Aorta (tissue), 5 donors: ENCODE measurements at regions not wholly inside any gene's neighbourhood (a gene's known extent, or its start where the extent isn't known, plus 50 kb on each side); places are given as distances from the start of the nearest gene placed in this dataset.

Experiments
- ATAC-seq: fragments of 200-7000 bp; cut with Tn5 transposase; one replicate; pipeline ENCODE4 v1.9.1; 2022; ENCODE audit warnings: moderate library complexity; ENCODE audit not compliant: low FRiP score
- DNase-seq, 2 donors: peaks; one replicate each; pipeline ENCODE4 v3.0.0-alpha.2; 2020
- H3K27ac ChIP-seq, 2 donors: one replicate each; pipeline ENCODE4 v1.5.1; 2013; ENCODE audit warnings: low read length in 2 of 2, mild to moderate bottlenecking in 2 of 2, moderate library complexity in 2 of 2, control low read depth in 1 of 2, inconsistent platforms in 1 of 2, low read depth in 1 of 2
- H3K27me3 ChIP-seq, 2 donors: one replicate each; pipeline ENCODE4 v1.6.1; 2013; ENCODE audit warnings: control low read depth in 1 of 2, low read length in 1 of 2, mild to moderate bottlenecking in 1 of 2, moderate library complexity in 1 of 2; ENCODE audit not compliant: insufficient read depth in 2 of 2, control insufficient read depth in 1 of 2
- H3K36me3 ChIP-seq, 2 donors: one replicate each; pipeline ENCODE4 v1.6.1; 2013; ENCODE audit warnings: control low read depth in 1 of 2, low read length in 1 of 2, mild to moderate bottlenecking in 1 of 2; ENCODE audit not compliant: insufficient read depth in 2 of 2, control insufficient read depth in 1 of 2
- H3K4me1 ChIP-seq, 2 donors: one replicate each; pipeline ENCODE4 v1.6.1; 2013; ENCODE audit warnings: low read length in 2 of 2, control low read depth in 1 of 2, mild to moderate bottlenecking in 1 of 2, moderate library complexity in 1 of 2; ENCODE audit not compliant: insufficient read depth in 2 of 2, control insufficient read depth in 1 of 2
- H3K4me3 ChIP-seq, 2 donors: one replicate each; pipeline ENCODE4 v1.5.1; 2013; ENCODE audit warnings: low read length in 2 of 2, control low read depth in 1 of 2, mild to moderate bottlenecking in 1 of 2
- H3K9me3 ChIP-seq: one replicate; pipeline ENCODE4 v1.6.1; 2013; ENCODE audit warnings: mild to moderate bottlenecking, low read length; ENCODE audit not compliant: control insufficient read depth
- WGBS, 2 donors: extraction: QIAGEN DNeasy Blood & Tissue Kit; methylation state at CpG; one replicate each; pipeline ENCODE4 v1.1.7; 2013; 5-methylcytosine and 5-hydroxymethylcytosine counted together
- intact Hi-C, 2 donors: fragments of 100-400 bp; cut with DNase I; formaldehyde crosslinking; loops; one replicate each; pipeline versions ENCODE4 v1.14.2 to v1.15.0; 2022
- donor health status: healthy with polysubstance abuse.
- donor health status: Bipolar disorder and iron deficiency.
- donor health status: DM: no; HTN: no; CAD: no.
- donor health status: DM: no; HTN: no; CAD: no.
- donor health status: DM: yes; HTN: yes; CAD: no.

GRCh38 chr21:23452384-23453083 is 2154.7 kb downstream of the MRPL39 start:
- Histone ChIP-seq H3K27ac (no peak overlapping the region), H3K4me1 (no peaks in the 10 kb centered on the region), H3K36me3 (no peaks in the 10 kb centered on the region), H3K27me3 (no peaks in the 10 kb centered on the region), H3K4me3 (no peak overlapping the region), H3K9me3 (no peaks in the 10 kb centered on the region)
- intact Hi-C loops, result no loop called here
- 45 to 48% methylated on average over 19 of the region's 19 CpGs for WGBS, 2 donors
- no peak for ATAC-seq
- no peak for DNase-seq

DNA sequence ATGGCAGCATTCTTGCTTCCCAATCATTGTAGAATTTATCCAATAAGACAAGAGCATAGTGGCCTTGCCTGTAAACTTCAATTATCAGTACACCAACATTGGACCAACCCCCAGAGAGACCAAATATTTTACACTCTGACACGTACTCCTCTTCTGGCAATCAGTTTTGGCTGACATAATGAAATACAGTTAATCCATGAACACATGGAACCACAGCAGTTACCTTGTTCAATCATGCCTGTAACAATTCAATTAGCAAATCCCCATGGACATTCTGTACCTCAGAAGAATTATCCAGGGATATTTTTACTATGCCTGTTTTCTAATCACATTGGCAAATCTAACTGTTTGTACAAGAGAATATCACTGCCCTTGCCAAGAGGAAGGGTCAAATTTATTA is 2162.0 kb downstream of the MRPL39 start:
- intact Hi-C loops, result no loop called here
- WGBS, 2 donors, result 37 to 51% methylated on average over 1 of the region's 1 CpG
- ATAC-seq, result no peak
- Histone ChIP-seq H3K27me3 (no peaks in the 10 kb centered on the region), H3K4me3 (no peak overlapping the region), H3K27ac (no peak overlapping the region), H3K4me1 (no peaks in the 10 kb centered on the region), H3K36me3 (no peaks in the 10 kb centered on the region), H3K9me3 (no peaks in the 10 kb centered on the region)
- no peak for DNase-seq

- H3K9me3 ChIP-seq, result no peaks in the 10 kb centered on the region
- no peaks in the 10 kb centered on the region for H3K36me3 ChIP-seq
- intact Hi-C loops, result no loop called here
- ATAC-seq (no peak), DNase-seq (no peak)
- no peak overlapping the region for H3K4me3 ChIP-seq
- no peak overlapping the region for H3K27ac ChIP-seq
- no peaks in the 10 kb centered on the region for H3K4me1 ChIP-seq
- H3K27me3 ChIP-seq, result no peaks in the 10 kb centered on the region
These were observed 2169.2 kb downstream of the MRPL39 start for GRCh38 chr21:23438081-23438480.

DNA sequence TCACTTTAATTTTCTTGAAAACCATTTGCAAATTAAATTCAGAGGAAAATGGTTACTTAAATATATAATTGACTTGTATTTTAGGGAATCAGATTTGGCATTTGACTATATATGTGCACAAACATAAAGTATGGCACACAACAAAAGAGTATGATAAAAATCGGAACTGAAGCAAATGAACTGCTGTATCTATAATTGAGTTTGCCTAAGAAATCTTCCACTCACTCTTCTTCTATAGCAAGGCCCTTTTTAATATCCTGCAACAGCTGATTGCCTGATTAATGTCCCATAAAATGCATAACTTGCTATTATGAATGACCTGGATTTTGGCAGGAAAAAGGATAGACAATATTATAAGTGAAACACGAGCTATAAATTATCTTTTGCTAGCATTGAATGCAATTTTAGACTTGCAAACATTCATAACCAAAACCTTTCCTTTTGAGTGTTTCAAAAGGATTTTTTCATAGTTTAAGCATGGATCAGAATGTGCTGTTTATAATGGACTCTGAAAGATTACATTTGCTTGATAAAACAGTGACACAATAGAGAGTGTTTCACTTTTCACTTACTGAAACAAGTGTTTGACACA is 2204.3 kb downstream of the MRPL39 start:
- Histone ChIP-seq H3K36me3 (no peaks in the 10 kb centered on the region), H3K27ac (no peak overlapping the region), H3K4me3 (no peak overlapping the region), H3K9me3 (no peaks in the 10 kb centered on the region), H3K4me1 (no peaks in the 10 kb centered on the region), H3K27me3 (no peaks in the 10 kb centered on the region)
- DNase-seq (no peak), ATAC-seq (no peak)
- 47 to 51% methylated on average over 2 of the region's 2 CpGs for WGBS, 2 donors
- intact Hi-C loops, result no loop called here

GRCh38 chr21:23401278-23401677 is 2206.0 kb downstream of the MRPL39 start:
- Histone ChIP-seq H3K27me3 (no peaks in the 10 kb centered on the region), H3K27ac (no peak overlapping the region), H3K9me3 (no peaks in the 10 kb centered on the region), H3K4me1 (no peaks in the 10 kb centered on the region), H3K36me3 (no peaks in the 10 kb centered on the region), H3K4me3 (no peak overlapping the region)
- intact Hi-C loops, result no loop called here
- WGBS, 2 donors, result 86 to 92% methylated on average over 2 of the region's 2 CpGs
- ATAC-seq (no peak), DNase-seq (no peak)

- intact Hi-C loops, result no loop called here
- Histone ChIP-seq H3K27ac (no peak overlapping the region), H3K27me3 (no peaks in the 10 kb centered on the region), H3K4me3 (no peak overlapping the region), H3K36me3 (no peaks in the 10 kb centered on the region), H3K9me3 (no peaks in the 10 kb centered on the region), H3K4me1 (no peaks in the 10 kb centered on the region)
- DNase-seq (no peak), ATAC-seq (no peak)
- WGBS, 2 donors, result 56 to 66% methylated on average over 1 of the region's 1 CpG
These were observed 2208.6 kb downstream of the MRPL39 start for GRCh38 chr21:23398726-23399125.

- no peak for ATAC-seq
- no peaks in the 10 kb centered on the region for H3K9me3 ChIP-seq
- no peak for DNase-seq
- no peak overlapping the region for H3K27ac ChIP-seq
- H3K27me3 ChIP-seq, result no peaks in the 10 kb centered on the region
- no peak overlapping the region for H3K4me3 ChIP-seq
- WGBS, 2 donors, result 88% methylated on average over 2 of the region's 2 CpGs
- intact Hi-C loops, result no loop called here
- H3K36me3 ChIP-seq, result no peaks in the 10 kb centered on the region
- no peaks in the 10 kb centered on the region for H3K4me1 ChIP-seq
These were observed 2212.8 kb downstream of the MRPL39 start for GRCh38 chr21:23394458-23394857.

DNA sequence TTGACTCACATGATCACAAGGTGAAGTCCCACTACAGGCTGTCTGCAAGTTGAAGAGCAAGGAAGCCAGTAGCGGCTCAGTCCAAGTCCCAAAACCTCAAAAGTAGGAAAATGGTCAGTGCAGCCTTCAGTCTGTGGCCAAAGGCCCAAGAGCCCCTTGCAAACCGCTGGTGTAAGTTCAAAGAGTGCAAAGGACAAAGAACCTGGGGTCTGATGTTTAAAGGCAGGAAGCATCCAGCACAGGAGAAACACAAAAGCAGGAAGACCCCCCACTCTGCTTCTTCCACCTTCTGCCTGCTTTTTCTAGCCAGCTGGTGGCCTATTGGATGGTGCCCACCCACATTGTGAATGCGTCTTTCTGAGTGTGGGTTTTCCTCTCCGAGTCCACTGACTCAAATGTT is 2222.6 kb downstream of the MRPL39 start:
- DNase-seq (no peak), ATAC-seq (no peak)
- H3K9me3 ChIP-seq, result no peaks in the 10 kb centered on the region
- intact Hi-C loops, result no loop called here
- 41 to 48% methylated on average over 4 of the region's 4 CpGs for WGBS, 2 donors
- H3K27me3 ChIP-seq, result no peaks in the 10 kb centered on the region
- no peak overlapping the region for H3K4me3 ChIP-seq
- H3K4me1 ChIP-seq, result no peaks in the 10 kb centered on the region
- no peaks in the 10 kb centered on the region for H3K36me3 ChIP-seq
- H3K27ac ChIP-seq, result no peak overlapping the region

DNA sequence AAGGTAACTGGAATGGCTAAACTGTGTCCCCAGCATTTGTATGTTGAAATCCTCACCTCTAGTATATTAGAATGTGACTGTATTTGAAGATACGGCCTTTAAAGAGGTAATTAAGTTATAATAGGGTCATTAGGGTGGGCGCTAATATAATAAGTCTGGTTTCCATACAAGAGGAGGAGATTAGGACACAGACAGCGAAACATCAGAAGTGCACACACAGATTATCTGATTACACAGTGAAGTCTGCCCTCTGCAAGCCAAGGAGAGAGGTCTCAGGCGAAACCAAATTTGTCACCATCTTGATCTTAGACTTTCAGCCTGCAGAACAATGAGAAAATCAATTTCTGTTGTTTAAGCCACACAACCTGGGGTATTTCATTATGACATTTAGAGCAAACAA is 2233.1 kb downstream of the MRPL39 start:
- no peaks in the 10 kb centered on the region for H3K4me1 ChIP-seq
- 78 to 79% methylated on average over 4 of the region's 4 CpGs for WGBS, 2 donors
- H3K4me3 ChIP-seq, result no peak overlapping the region
- H3K36me3 ChIP-seq, result no peaks in the 10 kb centered on the region
- no peak overlapping the region for H3K27ac ChIP-seq
- no peak for ATAC-seq
- no peaks in the 10 kb centered on the region for H3K27me3 ChIP-seq
- intact Hi-C loops, result no loop called here
- no peak for DNase-seq
- H3K9me3 ChIP-seq, result no peaks in the 10 kb centered on the region
